ENCODE measurements at regions not wholly inside any gene's neighbourhood (a gene's known extent, or its start where the extent isn't known, plus 50 kb on each side); places are given as distances from the start of the nearest gene placed in this dataset.
"Not testable (repeated sequence)": the region's sequence is repeated elsewhere in the genome, so short reads cannot be mapped to it uniquely, and the experiment has no call there.

- DNase-seq, result peak; percentile 73
Observed at GRCh38 chr15:28789401-28790114, 58.9 kb downstream of the GOLGA6L7 start.

- not testable (repeated sequence) for DNase-seq
Observed at GRCh38 chr15:28788649-28789400, 59.6 kb downstream of the GOLGA6L7 start.

GRCh38 chr15:28788176-28788575 is 60.3 kb downstream of the GOLGA6L7 start:
- DNase-seq, result not testable (repeated sequence)

GRCh38 chr15:28786521-28786920 is 61.9 kb downstream of the GOLGA6L7 start:
- DNase-seq, result no peak

- DNase-seq, result not testable (repeated sequence)
Observed at GRCh38 chr15:28784347-28785163, 63.9 kb downstream of the GOLGA6L7 start.

- no peak for DNase-seq
Observed at GRCh38 chr15:28783873-28784272, 64.6 kb downstream of the GOLGA6L7 start.

GRCh38 chr15:28783466-28783865 is 65.0 kb downstream of the GOLGA6L7 start:
- no peak for DNase-seq

GRCh38 chr15:28778397-28778796 is 66.2 kb upstream of the GOLGA8M start:
- DNase-seq, result not testable (repeated sequence)

GRCh38 chr15:28772857-28773256 is 60.6 kb upstream of the GOLGA8M start:
- DNase-seq, result not testable (repeated sequence)
